Activated T-cell treated with anti-CD3 and anti-CD28 coated beads for 48 hours (primary cell): ENCODE measurements at regions not wholly inside any gene's neighbourhood (a gene's known extent, or its start where the extent isn't known, plus 50 kb on each side); places are given as distances from the start of the nearest gene placed in this dataset.

Experiments used
- DNase-seq: peaks from one replicate; pipeline ENCODE4 v3.0.0-alpha.2; 2020; ENCODE audit warnings: low read depth

DNA sequence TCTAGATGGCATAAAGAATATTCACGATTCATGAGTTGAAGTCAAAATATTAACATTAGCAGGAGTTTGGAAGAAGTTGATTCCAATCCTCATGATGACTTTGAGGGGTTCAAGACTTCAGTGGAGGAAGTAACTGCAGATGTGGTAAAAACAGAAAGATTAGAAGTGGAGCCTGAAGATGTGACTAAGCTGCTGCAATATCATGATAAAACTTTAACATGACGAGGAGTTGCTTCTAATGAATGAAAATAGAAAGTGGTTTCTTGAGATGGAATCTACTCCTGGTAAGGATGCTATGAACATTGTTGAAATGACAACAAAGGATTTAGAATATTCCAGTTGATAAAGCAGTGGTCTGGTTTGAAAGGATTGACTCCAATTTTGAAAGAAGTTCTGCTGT lies 70.1 kb upstream of the TMLHE start:
- no peak for DNase-seq

DNA sequence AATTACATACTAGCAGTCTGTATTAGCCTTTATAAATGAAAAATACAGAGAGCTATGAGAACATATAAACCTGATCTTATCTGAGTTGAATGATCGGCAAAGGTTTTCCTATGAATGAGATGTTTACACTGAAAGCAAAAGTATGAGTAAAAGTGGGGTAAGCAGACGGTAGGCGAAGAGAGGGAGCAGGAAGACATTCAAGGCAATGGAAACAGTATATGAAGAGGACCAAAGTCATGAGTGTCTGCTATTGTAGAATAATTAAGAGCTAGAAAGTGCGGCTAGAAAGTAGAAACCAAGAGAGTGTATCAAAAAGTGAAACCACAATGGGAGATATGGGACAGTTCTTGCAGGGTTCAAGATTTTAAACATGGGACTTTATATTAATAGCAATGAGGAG lies 67.0 kb upstream of the TMLHE start:
- no peak for DNase-seq

DNA sequence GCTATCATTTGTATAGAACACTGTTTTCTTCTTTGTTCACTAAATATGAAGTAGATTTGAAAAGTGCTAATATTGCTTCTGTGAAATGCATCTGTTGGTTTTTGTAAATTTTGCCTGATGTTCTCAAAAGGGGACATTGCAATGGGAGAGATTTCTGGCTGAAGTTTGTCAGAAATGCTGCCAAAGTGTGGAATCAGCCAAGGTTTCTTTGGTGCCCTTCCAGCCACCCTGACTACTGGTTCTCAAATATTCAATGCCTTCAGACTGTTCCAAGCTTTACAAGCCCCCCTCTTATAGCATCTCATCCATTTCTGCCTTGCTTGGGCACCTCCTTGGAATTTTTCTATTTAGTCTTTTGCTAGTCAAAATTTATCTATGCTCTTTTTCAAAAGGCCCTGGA lies 60.6 kb upstream of the TMLHE start:
- no peak for DNase-seq

DNA sequence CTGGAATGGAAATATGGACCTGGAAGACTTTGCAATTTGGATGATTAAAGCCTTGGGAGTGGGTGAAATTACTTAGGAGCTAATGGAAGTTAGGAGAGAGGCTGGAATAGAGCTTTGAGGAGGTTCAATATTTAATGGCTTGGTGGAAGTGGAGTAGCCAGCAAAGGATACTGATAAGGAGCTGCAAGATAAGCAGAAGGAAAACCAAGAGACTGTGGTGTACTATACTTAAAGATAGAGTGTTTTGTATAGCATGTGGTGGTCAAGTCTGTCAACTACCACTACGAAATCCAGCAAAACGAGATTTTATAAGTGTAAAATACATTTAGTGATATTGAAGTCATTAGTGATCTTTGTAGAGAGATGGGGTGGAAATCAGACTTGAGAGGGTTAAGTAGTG lies 54.0 kb upstream of the TMLHE start:
- DNase-seq: no peak
